ENCODE measurements at regions not wholly inside any gene's neighbourhood (a gene's known extent, or its start where the extent isn't known, plus 50 kb on each side); places are given as distances from the start of the nearest gene placed in this dataset.

- TF ChIP-seq, protein P1, sequence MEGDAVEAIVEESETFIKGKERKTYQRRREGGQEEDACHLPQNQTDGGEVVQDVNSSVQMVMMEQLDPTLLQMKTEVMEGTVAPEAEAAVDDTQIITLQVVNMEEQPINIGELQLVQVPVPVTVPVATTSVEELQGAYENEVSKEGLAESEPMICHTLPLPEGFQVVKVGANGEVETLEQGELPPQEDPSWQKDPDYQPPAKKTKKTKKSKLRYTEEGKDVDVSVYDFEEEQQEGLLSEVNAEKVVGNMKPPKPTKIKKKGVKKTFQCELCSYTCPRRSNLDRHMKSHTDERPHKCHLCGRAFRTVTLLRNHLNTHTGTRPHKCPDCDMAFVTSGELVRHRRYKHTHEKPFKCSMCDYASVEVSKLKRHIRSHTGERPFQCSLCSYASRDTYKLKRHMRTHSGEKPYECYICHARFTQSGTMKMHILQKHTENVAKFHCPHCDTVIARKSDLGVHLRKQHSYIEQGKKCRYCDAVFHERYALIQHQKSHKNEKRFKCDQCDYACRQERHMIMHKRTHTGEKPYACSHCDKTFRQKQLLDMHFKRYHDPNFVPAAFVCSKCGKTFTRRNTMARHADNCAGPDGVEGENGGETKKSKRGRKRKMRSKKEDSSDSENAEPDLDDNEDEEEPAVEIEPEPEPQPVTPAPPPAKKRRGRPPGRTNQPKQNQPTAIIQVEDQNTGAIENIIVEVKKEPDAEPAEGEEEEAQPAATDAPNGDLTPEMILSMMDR (IDR thresholded peaks at IDR 0.05): no peak
- Mint-ChIP-seq H3K27me3 (ENCODE audit: unreplicated experiment) (peaks cover 4% of the 10 kb centered on the region), H3K4me1 (ENCODE audit: unreplicated experiment) (peaks cover 31% of the 10 kb centered on the region), H3K9me3 (ENCODE audit: unreplicated experiment) (peaks cover 5% of the 10 kb centered on the region), H3K36me3 (ENCODE audit: unreplicated experiment) (peaks cover 2% of the 10 kb centered on the region), H3K4me3 (ENCODE audit: unreplicated experiment) (no peak overlapping the region), H3K27ac (ENCODE audit: unreplicated experiment) (no peak overlapping the region)
- DNase-seq (ENCODE audit: extremely low spot score, unreplicated experiment): no peak
Measured at GRCh38 chr21:38956856-38957571, 151.3 kb downstream of the ETS2 start.

- Mint-ChIP-seq H3K36me3 (ENCODE audit: unreplicated experiment) (no peaks in the 10 kb centered on the region), H3K9me3 (ENCODE audit: unreplicated experiment) (no peaks in the 10 kb centered on the region), H3K4me1 (ENCODE audit: unreplicated experiment) (peaks cover 34% of the 10 kb centered on the region), H3K4me3 (ENCODE audit: unreplicated experiment) (no peak overlapping the region), H3K27ac (ENCODE audit: unreplicated experiment) (no peak overlapping the region), H3K27me3 (ENCODE audit: unreplicated experiment) (peaks cover 4% of the 10 kb centered on the region)
- DNase-seq (ENCODE audit: extremely low spot score, unreplicated experiment): no peak
- TF ChIP-seq, protein P1 (IDR thresholded peaks at IDR 0.05): no peak
Measured at GRCh38 chr21:38956521-38956855, 150.8 kb downstream of the ETS2 start.

- no peak for DNase-seq (ENCODE audit: extremely low spot score, unreplicated experiment)
- H3K4me3 Mint-ChIP-seq (ENCODE audit: unreplicated experiment): no peak overlapping the region
- peaks cover 4% of the 10 kb centered on the region for H3K27me3 Mint-ChIP-seq (ENCODE audit: unreplicated experiment)
- H3K27ac Mint-ChIP-seq (ENCODE audit: unreplicated experiment): no peak overlapping the region
- peaks cover 39% of the 10 kb centered on the region for H3K4me1 Mint-ChIP-seq (ENCODE audit: unreplicated experiment)
- TF ChIP-seq, protein P1 (IDR thresholded peaks at IDR 0.05): no peak
- no peaks in the 10 kb centered on the region for H3K9me3 Mint-ChIP-seq (ENCODE audit: unreplicated experiment)
- H3K36me3 Mint-ChIP-seq (ENCODE audit: unreplicated experiment): no peaks in the 10 kb centered on the region
Measured at GRCh38 chr21:38956007-38956406, 150.3 kb downstream of the ETS2 start.

GRCh38 chr21:38955495-38955894 lies 149.8 kb downstream of the ETS2 start:
- Mint-ChIP-seq H3K27ac (ENCODE audit: unreplicated experiment) (no peak overlapping the region), H3K4me3 (ENCODE audit: unreplicated experiment) (no peak overlapping the region), H3K4me1 (ENCODE audit: unreplicated experiment) (peaks cover 44% of the 10 kb centered on the region), H3K27me3 (ENCODE audit: unreplicated experiment) (peaks cover 4% of the 10 kb centered on the region), H3K36me3 (ENCODE audit: unreplicated experiment) (no peaks in the 10 kb centered on the region), H3K9me3 (ENCODE audit: unreplicated experiment) (no peaks in the 10 kb centered on the region)
- no peak for DNase-seq (ENCODE audit: extremely low spot score, unreplicated experiment)
- TF ChIP-seq, protein P1 (IDR thresholded peaks at IDR 0.05): no peak

GRCh38 chr21:38954588-38955004 lies 148.9 kb downstream of the ETS2 start:
- Mint-ChIP-seq H3K27me3 (ENCODE audit: unreplicated experiment) (peaks cover 4% of the 10 kb centered on the region), H3K36me3 (ENCODE audit: unreplicated experiment) (no peaks in the 10 kb centered on the region), H3K27ac (ENCODE audit: unreplicated experiment) (no peak overlapping the region), H3K4me3 (ENCODE audit: unreplicated experiment) (no peak overlapping the region), H3K9me3 (ENCODE audit: unreplicated experiment) (no peaks in the 10 kb centered on the region), H3K4me1 (ENCODE audit: unreplicated experiment) (peaks cover 51% of the 10 kb centered on the region)
- TF ChIP-seq, protein P1 (IDR thresholded peaks at IDR 0.05): no peak
- DNase-seq (ENCODE audit: extremely low spot score, unreplicated experiment): no peak

Measured in osteocyte (in vitro differentiated cells).